NCI-H2081 treated with DMSO at 0.1 percent for 48 hours (cell line): ENCODE measurements at regions not wholly inside any gene's neighbourhood (a gene's known extent, or its start where the extent isn't known, plus 50 kb on each side); places are given as distances from the start of the nearest gene placed in this dataset.

Experiments used
- DNase-seq: peaks from one replicate; lab custom pipeline; 2025; lab: John Stamatoyannopoulos, UW

DNA sequence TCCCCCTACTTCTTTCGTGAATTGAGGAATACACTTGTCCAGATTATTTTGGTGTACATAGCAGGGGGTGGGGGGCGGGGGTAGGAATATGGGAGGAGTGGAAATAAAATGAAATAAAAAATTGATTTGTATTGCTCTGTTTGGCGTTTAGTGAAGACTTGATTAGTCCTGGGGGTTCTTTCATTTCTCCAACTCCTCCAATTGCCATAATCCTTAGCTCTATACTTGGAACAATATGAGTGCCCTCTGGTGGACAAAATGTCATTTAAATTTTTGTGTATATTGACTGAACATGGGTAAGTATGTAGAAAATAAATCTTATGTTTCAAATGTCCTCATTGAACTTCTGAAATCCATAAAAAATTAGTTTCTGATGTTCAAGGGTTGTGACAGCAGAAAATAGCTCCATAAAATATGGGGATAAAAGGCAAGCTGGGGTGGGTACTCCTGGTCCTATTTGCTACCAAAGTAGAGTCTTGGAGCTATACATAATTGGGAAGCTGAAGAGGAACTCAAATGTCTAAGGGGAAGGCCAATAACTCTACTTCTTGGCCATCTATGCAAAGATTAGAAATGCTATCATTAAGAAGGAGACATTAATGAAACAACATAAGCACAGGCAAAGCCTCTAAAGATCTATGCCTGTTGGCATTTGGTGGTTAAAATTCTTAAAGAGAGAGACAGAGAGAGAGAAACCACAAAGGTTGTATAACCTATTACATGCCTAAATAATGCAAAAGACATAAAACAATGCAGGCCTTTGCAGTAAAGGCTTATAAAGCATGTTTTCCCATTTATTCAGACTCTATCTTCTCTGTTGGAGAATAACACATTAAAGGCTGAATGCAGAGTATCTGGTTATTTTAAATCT, 421.6 kb downstream of the METTL15 start:
- DNase-seq: peak; percentile 14

DNA sequence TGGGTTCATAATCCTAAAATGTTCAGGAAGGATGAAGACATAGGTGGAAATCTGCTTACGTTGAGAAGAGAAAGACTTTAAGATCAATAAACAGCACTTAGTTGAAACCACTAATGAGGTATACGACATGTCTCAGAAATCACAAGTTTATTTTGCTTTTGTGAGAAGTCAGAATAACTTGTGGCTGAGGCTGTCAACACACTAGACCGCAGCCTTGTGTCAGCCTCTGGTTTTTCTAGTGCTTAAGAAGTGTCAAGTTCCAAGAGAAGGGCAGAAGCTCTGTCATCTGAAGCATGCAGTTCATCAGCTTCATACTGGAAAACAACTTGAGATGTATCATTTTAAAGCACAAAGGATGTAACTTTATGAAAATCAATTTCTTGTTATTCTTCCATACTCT, 420.9 kb downstream of the METTL15 start:
- DNase-seq: no peak

DNA sequence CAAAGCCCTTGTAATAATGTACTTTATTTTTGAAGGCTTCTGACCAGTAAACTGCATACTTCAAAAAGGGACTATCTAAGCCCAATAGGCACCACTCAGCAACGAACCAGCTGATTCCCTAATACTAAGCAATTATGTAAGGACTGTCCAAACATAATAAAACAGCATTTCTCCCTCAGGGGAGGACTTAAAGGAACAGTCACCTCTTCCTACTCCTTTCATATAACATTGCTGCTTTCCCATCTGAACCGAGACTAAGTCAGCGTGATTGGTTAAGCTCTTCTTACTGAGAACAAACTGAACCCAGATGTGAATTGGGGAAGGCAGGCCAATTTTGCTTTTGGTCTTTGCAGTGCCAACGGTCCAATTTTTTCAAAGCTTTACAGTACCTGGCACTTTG, 420.0 kb downstream of the METTL15 start:
- no peak for DNase-seq

DNA sequence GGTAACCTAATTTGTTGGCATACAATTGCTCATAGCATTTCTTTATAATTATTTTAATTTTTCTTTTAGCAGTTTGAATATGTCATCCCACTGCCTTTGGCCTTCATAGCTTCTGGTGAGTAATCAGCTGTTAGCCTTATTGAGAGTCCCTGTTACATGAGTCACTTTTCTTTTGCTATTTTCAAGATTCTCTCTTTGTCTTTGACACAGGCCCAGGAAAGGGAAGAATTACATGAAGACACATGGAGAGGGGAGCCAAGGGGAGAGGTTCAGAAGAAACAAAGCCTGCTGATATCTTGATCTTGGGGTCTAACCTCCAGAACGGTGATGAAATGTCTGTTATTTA, 418.2 kb downstream of the METTL15 start:
- no peak for DNase-seq

DNA sequence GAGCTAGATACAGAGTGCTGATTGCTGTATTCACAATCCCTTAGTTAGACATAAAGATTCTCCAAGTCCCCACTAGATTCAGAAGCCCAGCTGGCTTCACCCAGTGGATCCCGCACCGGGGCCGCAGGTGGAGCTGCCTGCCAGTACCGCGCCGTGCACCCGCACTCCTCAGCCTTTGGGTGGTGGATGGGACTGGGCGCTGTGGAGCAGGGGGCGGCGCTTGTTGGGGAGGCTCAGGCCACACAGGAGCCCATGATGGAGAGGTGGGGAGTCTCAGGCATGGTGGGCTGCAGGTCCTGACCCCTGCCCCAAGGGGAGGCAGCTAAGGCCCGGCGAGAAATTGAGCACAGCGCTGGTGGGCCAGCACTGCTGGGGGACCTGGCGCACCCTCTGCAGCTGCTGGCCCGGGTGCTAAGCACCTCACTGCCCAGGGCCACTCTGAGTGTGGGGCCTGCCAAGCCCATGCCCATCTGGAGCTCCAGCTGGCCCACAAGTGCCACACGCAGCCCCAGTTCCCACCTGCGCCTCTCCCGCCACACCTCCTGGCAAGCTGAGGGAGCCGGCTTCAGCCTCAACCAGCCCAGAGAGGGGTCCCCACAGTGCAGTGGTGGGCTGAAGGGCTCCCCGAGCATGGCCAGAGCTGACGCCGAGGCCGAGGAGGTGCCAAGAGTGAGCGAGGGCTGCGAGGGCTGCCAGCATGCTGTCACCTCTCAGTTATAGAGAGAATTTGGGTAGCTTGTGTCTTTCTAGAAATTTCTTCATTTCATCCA, 417.6 kb downstream of the METTL15 start:
- no peak for DNase-seq

DNA sequence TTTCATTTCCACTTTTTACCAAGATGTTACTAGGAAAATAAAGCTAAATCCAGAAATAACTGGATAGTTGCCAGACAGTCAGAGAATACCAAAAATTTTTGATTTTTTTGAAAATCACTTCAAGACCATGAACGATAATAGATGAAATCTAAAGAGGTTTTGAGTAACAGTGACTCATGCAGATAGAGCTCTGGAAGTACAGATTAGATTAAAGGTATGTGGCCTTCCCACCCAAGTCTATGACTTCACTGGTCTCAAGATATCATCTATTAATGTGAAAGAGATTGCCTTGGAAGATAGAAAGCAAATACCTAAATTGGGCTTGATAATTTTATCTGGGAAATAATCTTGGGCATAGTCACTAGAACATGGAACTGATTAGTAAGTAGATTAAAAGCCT, 415.9 kb downstream of the METTL15 start:
- DNase-seq: no peak

DNA sequence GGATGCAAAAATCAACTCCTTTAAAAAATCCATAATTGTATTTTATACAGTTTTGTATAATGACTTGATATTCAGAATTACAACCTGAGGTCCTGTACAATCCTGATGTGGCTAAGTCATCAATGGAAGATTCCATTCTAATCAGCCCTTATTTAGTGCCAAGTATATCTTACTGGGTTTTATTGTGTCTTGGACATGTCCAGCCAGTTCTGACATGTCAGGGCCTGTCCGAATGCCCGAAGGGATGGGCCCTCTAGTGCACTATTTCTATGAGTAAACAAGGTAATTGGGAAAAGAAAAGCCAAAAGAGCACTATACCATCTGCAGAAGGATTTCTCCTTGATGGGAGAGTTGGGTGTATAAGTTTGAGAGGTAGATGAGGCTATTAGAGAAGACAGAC, 412.9 kb downstream of the METTL15 start:
- DNase-seq: no peak

DNA sequence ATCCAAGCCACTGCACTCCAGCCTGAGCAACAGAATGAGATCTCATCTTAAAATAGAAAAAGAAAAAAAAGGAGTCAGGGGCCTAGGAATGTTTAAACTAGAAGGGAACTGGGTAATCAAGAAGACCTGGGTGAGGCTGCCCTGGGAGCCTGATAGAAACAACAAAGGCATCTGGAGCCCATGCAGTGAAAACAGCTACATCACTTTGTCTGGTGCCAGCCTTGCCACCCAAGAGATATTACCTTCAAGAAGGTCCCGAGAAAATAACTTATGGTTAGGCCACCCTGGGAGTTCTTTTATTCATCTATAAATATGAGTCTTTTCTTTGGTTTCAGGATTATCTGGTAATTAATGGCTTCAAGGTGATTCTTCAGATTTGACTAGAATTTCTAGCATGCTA, 412.1 kb downstream of the METTL15 start:
- no peak for DNase-seq

DNA sequence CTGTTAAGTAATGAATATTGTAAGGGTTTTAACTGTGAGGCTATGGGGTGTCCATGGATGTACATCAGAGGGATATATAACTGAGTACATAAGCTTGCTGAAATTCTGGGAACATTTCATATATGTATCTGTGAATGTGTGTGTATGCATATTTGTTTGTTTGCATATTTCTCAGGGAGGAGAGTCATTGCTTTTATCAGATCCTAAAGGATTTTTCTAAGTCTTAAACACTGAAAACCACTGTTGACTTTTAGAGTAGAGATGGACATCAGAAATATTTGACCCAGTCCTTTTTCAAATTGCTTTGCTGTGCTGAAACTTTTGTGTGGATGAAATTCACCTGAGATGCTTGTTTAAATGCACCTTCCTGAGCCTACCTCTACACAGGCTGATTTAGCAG, 410.6 kb downstream of the METTL15 start:
- no peak for DNase-seq

DNA sequence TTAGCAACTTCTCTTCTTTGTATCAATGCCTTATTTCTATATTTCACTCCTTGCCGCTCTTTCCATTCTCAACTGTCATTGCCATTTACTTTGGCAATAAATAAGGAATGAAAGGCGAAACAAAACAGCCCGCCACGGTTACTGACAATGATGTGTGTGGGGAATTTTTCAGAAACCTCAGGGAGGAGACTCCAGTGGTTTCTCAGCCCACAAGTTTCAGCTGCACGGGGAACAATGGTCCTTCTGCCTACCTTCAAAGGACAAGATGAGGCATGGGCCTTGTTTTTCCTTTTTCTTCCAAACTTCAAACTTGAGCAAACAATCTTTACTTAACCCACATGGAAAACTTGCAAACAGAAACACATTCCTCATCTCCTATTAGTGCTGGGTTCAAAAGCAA, 409.4 kb downstream of the METTL15 start:
- DNase-seq: no peak

DNA sequence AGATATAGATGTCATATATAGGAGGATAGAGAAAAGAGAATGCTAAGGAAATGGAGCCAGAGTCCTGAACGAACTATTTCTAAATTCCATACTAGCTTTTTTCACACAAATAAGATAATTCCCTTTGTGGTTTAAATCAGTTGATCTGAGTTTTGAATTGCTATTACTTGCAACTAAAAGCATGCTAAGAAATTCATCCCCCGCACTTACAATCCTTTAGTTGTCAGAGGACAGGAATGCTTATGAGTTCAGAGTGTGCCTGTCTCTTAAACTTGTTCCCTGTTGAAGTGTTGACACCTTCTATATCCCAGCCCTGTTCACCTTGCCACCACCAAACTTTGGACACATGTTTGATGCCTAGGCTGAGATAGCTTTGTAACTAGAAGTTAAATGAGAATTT, 406.2 kb downstream of the METTL15 start:
- no peak for DNase-seq

DNA sequence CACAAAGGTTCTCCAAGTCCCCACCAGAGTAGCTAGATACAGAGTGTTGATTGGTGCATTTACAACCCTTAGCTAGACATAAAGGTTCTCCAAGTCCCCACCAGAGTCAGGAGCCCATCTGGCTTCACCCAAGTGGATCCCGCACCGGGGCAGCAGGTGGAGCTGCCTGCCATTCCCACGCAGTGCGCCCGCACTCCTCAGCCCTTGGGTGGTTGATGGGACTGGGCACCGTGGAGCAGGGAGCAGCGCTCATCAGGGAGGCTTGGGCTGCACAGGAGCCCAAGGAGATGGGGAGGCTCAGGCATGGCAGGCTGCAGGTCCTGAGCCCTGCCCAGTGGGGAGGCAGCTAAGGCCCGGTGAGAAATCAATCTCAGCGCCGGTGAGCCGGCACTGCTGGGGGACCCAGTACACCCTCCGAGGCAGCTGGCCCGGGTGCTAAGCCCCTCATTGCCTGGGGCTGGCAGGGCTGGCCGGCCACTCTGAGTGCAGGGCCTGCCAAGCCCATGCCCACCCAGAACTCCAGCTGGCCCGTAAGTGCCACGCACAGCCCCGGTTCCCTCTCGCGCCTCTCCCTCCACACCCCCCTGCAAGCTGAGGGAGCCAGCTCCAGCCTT, 404.1 kb downstream of the METTL15 start:
- no peak for DNase-seq

DNA sequence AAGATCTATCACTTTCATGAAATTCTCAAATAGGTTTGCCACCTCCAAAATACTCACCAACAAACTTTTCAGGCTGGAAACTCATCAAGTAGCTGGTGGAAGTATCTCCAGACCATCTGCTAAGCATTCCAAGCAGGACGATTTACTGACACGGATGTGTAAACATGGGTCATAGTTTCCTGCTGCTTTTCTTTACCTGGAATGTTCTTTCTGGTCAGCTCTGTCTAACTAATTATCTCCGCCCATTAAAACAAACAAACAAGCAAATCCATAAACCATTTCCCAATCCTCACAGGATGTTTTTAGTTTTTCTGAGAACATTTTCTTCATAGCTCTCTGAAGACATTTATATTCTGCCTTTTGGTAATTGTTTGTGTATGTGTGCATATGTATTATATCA, 397.0 kb downstream of the METTL15 start:
- DNase-seq: no peak

DNA sequence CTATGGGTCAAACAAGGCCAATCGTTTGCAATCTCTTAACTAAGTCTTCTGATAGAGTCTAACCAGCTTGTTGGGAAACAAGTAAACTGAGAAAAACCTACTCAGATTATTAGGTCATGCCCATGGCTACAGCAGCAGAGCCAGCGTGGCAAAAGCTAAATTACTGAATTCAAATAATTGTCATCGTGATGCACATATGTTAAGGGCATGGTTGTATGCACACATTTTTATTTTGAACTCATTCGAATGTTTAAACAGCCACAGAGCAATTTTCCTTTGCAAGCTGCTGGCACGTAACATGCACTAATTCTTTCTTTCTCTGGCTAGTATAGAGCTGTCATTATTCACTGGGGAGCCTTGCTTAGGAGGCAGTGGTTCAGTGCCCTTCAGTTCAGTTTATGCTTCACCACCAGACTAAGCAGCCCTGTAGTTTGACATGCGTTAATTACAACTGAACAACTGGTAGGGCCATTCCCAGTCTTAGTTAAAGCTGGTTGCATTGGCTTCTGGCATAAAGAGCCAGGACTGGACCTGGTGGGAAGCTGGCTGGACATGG, 396.4 kb downstream of the METTL15 start:
- peak; percentile 20 for DNase-seq

DNA sequence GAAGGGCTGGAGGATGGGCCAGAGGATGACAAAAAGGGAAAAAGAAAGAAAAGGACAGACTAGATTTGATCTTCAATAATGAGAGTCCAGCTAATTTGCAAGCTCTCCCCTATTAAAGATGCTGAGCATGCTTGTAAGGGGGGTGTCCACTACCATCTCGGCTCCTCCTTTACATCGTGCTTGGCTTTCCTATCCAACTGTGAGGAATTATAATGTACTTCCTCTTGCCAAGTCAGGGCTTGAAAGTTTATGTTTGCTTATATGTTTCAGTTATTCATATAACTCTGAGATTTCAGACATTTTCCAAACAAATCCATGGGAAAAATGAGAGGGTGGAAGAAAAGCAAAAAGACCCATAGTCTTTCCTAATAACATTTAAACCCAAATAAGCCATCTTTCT, 387.1 kb downstream of the METTL15 start:
- no peak for DNase-seq

DNA sequence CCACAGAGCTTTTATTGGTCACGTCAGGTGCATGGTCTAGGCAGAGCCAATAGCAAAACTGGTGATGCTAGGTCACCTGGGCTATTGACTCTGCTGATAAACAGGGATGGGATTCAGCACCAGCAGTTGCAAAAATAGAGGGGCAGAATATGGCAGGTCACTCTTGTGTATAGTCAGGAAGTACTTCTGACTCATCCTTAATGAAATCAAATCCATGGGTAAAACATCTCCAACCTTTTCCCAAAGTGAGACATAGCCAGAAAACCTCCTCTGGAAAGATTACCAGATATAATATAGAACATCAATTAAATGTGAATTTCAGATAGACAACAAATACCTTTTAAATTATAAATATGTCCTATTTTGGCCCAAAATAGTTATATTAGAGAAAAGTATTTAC, 383.2 kb downstream of the METTL15 start:
- DNase-seq: no peak

DNA sequence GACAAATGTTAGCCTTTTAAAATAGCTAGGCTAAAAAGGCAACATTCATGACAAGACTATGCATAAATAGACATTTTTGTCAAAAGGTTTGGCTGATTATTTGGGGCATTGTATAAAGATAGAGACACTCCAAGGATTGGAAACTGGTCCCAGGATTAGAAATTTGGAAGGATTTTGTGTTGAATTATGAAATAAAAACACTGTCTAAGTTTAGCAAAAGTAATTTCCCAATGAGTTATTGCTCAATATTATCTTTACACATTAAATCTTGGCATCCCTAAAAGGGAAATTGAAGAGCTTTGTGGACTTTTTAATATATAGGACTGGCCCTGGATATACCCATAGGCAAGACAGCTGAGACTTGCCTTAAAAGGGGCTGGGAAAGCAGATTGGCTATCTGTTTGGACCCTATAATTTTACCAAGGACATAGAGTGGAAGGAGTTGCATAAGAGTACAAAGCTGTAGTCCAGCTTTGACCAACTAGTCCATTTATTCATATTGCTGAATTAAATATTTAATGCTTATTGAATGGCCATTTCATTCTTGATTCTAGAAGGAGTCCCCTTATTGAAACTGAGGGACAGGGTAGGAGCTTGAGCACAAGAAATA, 382.7 kb downstream of the METTL15 start:
- DNase-seq: no peak

DNA sequence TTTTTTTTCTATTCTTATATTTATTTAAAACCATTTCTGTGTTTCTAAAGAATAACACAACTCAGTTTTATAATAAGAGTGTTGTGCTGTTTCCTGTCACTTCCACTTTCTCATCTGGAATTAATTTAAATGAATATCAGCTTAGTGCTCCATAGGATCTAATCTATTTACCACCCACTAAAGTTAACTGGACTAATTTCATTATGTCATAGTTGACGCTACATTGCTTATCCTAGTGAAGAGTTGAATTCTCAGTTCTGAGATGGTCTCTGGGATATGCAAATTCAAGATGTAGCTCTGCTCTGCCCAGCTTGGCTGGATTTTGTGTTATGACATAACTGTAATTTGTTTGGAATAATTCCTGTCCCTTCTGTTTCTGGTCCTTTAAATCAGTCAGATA, 380.1 kb downstream of the METTL15 start:
- no peak for DNase-seq

DNA sequence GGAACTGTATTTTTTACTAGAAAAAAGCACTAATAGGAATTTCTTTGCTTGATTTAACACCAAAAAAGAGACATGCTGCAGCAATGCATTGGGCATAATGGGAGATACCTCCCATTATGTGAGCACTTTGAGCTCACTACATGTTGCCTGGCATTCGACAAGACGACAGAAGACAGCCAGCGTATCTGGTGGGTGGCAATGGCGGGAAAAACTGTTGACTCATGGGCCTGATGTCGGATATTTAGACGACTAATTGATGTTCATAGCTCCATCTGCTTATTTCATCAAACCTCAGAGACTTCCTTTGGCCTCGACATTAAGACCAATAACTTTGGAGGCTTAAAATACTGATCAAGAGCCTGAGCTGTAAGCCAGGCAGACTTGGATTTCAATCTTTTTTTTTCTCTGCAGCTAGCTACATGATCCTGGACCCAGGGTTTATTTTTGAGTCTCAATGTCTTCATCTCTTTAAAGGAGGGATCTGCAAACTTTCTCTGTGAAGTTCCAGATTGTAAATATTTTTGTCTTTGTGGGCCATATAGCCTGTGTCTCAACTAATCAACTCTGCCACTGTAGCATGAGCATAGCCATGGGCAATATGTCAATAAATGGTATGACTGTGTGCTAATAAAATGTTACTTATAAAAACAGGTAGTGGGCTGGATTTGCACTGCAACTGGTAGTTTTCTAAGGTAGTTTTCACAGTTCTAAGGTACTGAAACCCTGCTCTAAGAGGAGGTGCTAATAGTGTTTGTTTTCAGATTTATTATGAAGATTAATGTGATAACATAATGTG, 375.1 kb downstream of the METTL15 start:
- DNase-seq: no peak

DNA sequence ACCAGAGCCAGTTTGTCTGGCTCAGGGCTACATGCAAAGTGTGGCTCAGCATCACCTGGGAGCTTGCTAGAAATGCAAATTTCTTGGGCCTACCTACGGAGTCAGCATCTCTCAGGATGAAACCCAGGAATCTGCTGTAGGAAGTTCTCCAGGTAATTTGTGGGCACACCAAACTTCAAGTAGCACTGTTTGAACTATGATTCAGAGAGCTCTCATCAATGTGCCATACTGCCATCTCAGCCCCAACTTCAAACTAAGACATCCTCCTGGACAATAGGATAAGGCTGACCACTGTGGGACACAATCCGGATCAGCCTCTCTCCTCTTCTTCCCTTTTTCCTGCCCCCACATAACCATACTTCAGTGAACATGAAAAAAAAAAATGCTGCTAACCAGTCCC, 374.5 kb downstream of the METTL15 start:
- no peak for DNase-seq

DNA sequence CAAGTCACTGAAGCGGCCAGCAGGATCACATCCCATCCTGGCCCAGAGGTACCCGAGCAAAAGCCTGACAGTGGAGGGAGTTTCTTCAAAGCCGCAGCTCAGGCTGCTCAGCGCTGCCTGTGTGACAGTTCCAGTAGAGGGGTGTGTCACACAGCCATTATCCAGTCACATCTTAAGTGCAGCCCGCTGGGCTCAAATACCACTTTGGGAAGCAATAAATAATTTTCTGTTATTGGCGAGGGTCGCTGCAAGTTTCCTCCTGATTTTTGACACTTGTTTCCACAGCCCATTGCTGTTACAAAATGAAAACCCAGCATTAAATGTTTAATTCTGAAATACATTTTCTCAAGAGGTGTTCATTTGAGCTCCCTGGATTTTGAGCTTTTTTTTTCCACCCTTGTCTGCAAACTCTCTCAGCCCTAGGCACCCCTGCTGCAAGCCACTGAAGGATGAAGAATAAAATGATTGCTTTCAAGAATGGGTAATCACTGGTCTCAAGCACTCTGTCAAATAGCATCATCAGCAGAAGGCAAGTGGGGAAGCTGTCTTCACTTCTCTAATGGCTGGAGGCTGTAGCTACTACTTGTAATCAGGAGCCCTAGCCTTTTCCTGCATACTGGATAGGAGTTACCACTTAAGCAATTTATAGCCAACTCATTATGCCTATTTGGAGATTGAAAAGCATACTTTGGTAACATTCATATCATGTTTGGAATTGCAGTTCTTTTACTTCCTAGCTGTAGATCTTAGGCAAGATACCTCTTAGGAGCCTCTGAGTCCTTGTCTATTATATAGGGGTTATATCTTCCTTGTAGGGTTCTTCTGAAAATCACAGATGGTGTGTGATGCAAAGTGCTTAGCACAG, 373.7 kb downstream of the METTL15 start:
- no peak for DNase-seq
